Endothelial cell of umbilical vein (primary cell): ENCODE measurements at regions not wholly inside any gene's neighbourhood (a gene's known extent, or its start where the extent isn't known, plus 50 kb on each side); places are given as distances from the start of the nearest gene placed in this dataset.

Source experiments
- BruUV-seq: library from RNA; stranded (reverse); fragments of 400-500 nt; replicated peaks from 2 replicates; lab custom pipeline; 2021; lab: Mats Ljungman, UMichigan
- CTCF ChIA-PET: fragments of 300-600, 350-600 bp; sonication (Branson Sonifier 250); formaldehyde crosslinking; loops from one replicate; lab custom pipeline; 2021; ENCODE audit warnings: antibody characterized with exemption, inconsistent platforms; lab: Charles Lee
- POLR2A ChIA-PET: fragments of 300-600, 350-600 bp; sonication (Branson Sonifier 250); formaldehyde crosslinking; loops from one replicate; lab custom pipeline; 2021; ENCODE audit warnings: antibody characterized with exemption, inconsistent platforms; lab: Charles Lee
- DNase-seq: peaks from one replicate; pipeline ENCODE4 v3.0.0-alpha.2; 2011; ENCODE audit warnings: low read depth, low spot score
- FAIRE-seq: peaks from 2 replicates; lab custom pipeline; 2011; peaks lifted over from hg19 to GRCh38; lab: Jason Lieb, UNC
- H2AFZ ChIP-seq: 2 replicates; pipeline ENCODE4 v1.6.0; 2012; ENCODE audit warnings: low read depth, low read length, control low read depth, inconsistent platforms
- H3K27ac ChIP-seq: 2 replicates; pipeline ENCODE4 v1.5.1; 2011; ENCODE audit warnings: low read depth, mild to moderate bottlenecking, control low read depth, low read length, moderate library complexity; ENCODE audit not compliant: insufficient read depth
- H3K27me3 ChIP-seq, 2 experiments: 2 replicates each; pipeline versions ENCODE4 v1.6.0 to v1.6.1; 2011; ENCODE audit warnings: low read length in 2 of 2, mixed read lengths in 1 of 2; ENCODE audit not compliant: control insufficient read depth in 2 of 2, insufficient read depth in 2 of 2
- H3K36me3 ChIP-seq, 2 experiments: 2 replicates in 1 of 2; 3 replicates in 1 of 2; pipeline ENCODE4 v1.5.1; 2011; ENCODE audit warnings: low read length in 2 of 2, mild to moderate bottlenecking in 1 of 2, moderate library complexity in 1 of 2; ENCODE audit not compliant: control insufficient read depth in 2 of 2, insufficient read depth in 2 of 2; ENCODE audit errors: extremely low read depth in 1 of 2
- H3K4me1 ChIP-seq: 3 replicates; pipeline ENCODE4 v1.5.1; 2011; ENCODE audit warnings: mild to moderate bottlenecking, low read length; ENCODE audit not compliant: control insufficient read depth, insufficient read depth; ENCODE audit errors: extremely low read depth
- H3K4me2 ChIP-seq: 2 replicates; pipeline ENCODE4 v1.6.1; 2011; ENCODE audit warnings: low read length, control low read depth, mixed read lengths; ENCODE audit not compliant: insufficient read depth
- H3K4me3 ChIP-seq, 3 experiments: fragments of 200-600 bp in 1 of 3; sonication (generic), shearing (Covaris generic) in 1 of 3; replicated peaks in 1 of 3; 2 replicates each; pipeline ENCODE4 v1.5.1; 2011 to 2016; ENCODE audit warnings: control low read depth in 3 of 3, low read length in 3 of 3, mild to moderate bottlenecking in 2 of 3, inconsistent platforms in 1 of 3, low read depth in 1 of 3, moderate library complexity in 1 of 3; ENCODE audit not compliant: insufficient read depth in 1 of 3
- H3K79me2 ChIP-seq: 2 replicates; pipeline ENCODE4 v1.6.0; 2012; ENCODE audit warnings: low read length, inconsistent platforms; ENCODE audit not compliant: control insufficient read depth, insufficient read depth
- H3K9ac ChIP-seq: replicated peaks from 2 replicates; pipeline ENCODE3; 2011; ENCODE audit warnings: low read length, control low read depth; ENCODE audit not compliant: insufficient read depth; ENCODE audit errors: extremely low read depth
- H3K9me1 ChIP-seq: replicated peaks from 3 replicates; pipeline ENCODE4 v1.6.0; 2011; ENCODE audit warnings: mild to moderate bottlenecking, low read length; ENCODE audit not compliant: control insufficient read depth, insufficient read depth; ENCODE audit errors: extremely low read depth
- H3K9me3 ChIP-seq: replicated peaks from 2 replicates; pipeline ENCODE4 v1.5.1; 2012; ENCODE audit warnings: low read length, inconsistent platforms; ENCODE audit not compliant: control insufficient read depth, insufficient read depth
- H4K20me1 ChIP-seq: replicated peaks from 2 replicates; pipeline ENCODE3; 2011; ENCODE audit warnings: mild to moderate bottlenecking, low read length; ENCODE audit not compliant: control insufficient read depth, insufficient read depth; ENCODE audit errors: extremely low read depth
- CTCF ChIP-seq, 2 donors: IDR thresholded peaks; 1 replicate in 1 of 2; 2 replicates in 1 of 2; pipeline ENCODE4 v1.5.1; 2011; ENCODE audit warnings: low read length in 2 of 2, mild to moderate bottlenecking in 2 of 2, moderate library complexity in 2 of 2, control low read depth in 1 of 2, inconsistent platforms in 1 of 2, low read depth in 1 of 2; ENCODE audit not compliant: insufficient read depth in 1 of 2; ENCODE audit errors: extremely low read depth in 1 of 2
- EZH2 ChIP-seq: IDR thresholded peaks from 2 replicates; pipeline ENCODE4 v1.6.1; 2012; ENCODE audit warnings: borderline replicate concordance, low read depth, mild to moderate bottlenecking, moderate library complexity, low read length, inconsistent platforms; ENCODE audit not compliant: severe bottlenecking
- FOS ChIP-seq: IDR thresholded peaks from 2 replicates; pipeline ENCODE4 v1.6.1; 2011; ENCODE audit warnings: mild to moderate bottlenecking, low read length, moderate library complexity, borderline replicate concordance; ENCODE audit not compliant: insufficient read depth
- GATA2 ChIP-seq: IDR thresholded peaks from 2 replicates; pipeline ENCODE4 v1.7.0; 2011; ENCODE audit warnings: low read depth, mild to moderate bottlenecking, moderate library complexity, mixed read lengths, low read length; ENCODE audit not compliant: insufficient read length, insufficient read depth
- JUN ChIP-seq: IDR thresholded peaks from 2 replicates; pipeline ENCODE4 v1.6.1; 2011; ENCODE audit warnings: borderline replicate concordance, low read depth; ENCODE audit not compliant: insufficient read length, insufficient read depth
- MAX ChIP-seq: IDR thresholded peaks from 2 replicates; pipeline ENCODE4 v1.6.1; 2011; ENCODE audit not compliant: insufficient read depth, insufficient read length
- MYC ChIP-seq: IDR thresholded peaks from one replicate; pipeline ENCODE4 v1.6.1; 2011; ENCODE audit warnings: mild to moderate bottlenecking, low read depth, low read length
- POLR2A ChIP-seq: IDR thresholded peaks from 2 replicates; pipeline ENCODE4 v1.6.1; 2012; ENCODE audit warnings: low read depth, mild to moderate bottlenecking, control low read depth, low read length
- POLR2AphosphoS5 ChIP-seq: IDR thresholded peaks from 2 replicates; pipeline ENCODE4 v1.6.1; 2012; ENCODE audit warnings: low read depth, mild to moderate bottlenecking, control low read depth, low read length, moderate library complexity; ENCODE audit not compliant: insufficient read depth
- dilution Hi-C: fragments of 300-500 bp; cut with MboI; formaldehyde crosslinking; loops from one replicate; pipeline ENCODE4 v1.15.0; 2019; ENCODE audit warnings: low sequenced_read_pairs; ENCODE audit not compliant: extremely low pct_ligation_motif_present
- intact Hi-C: fragments of 100-400 bp; cut with micrococcal nuclease; formaldehyde crosslinking; loops from one replicate; pipeline ENCODE4 v1.10.0; 2022

- ChIA-PET POLR2A (no interaction called here), CTCF (no interaction called here)
- intact Hi-C loops = no loop called here
- Histone ChIP-seq H3K4me1 (no peaks in the 10 kb centered on the region), H2AFZ (no peak overlapping the region), H3K36me3 (no peaks in the 10 kb centered on the region), H3K4me2 (no peak overlapping the region), H3K9ac (no peak overlapping the region), H3K9me1 (no peaks in the 10 kb centered on the region), H3K4me3 (no peak overlapping the region), H4K20me1 (no peaks in the 10 kb centered on the region), H3K27ac (no peak overlapping the region), H3K27me3 (no peaks in the 10 kb centered on the region), H3K9me3 (no peaks in the 10 kb centered on the region), H3K79me2 (no peaks in the 10 kb centered on the region)
- dilution Hi-C loops = no loop called here
- FAIRE-seq = no peak
- no TSS peak for BruUV-seq
- DNase-seq = no peak
- TF ChIP-seq POLR2A (no peak), FOS (no peak), CTCF (IDR thresholded peaks at IDR 0.05; ENCODE audit: extremely low read depth in 1 of 2, insufficient read depth in 1 of 2, low read depth in 1 of 2, low read length in 2 of 2) (no peak), MYC (no peak), GATA2 (no peak), JUN (no peak), MAX (no peak), EZH2 (no peak), POLR2AphosphoS5 (no peak)
Measured at GRCh38 chr20:7022597-7022996, 255.1 kb downstream of the BMP2 start.
